ENCODE measurements at regions not wholly inside any gene's neighbourhood (a gene's known extent, or its start where the extent isn't known, plus 50 kb on each side); places are given as distances from the start of the nearest gene placed in this dataset.
"Not testable (repeated sequence)": the region's sequence is repeated elsewhere in the genome, so short reads cannot be mapped to it uniquely, and the experiment has no call there.

- H3K27ac ChIP-seq, result no peak overlapping the region
Observed at GRCh38 chr13:96934889-96935489, 59.3 kb downstream of the OXGR1 start.

GRCh38 chr13:96925916-96926628, 68.2 kb downstream of the OXGR1 start:
- Histone ChIP-seq H3K36me3 (no peaks in the 10 kb centered on the region), H3K27ac (no peak overlapping the region), H3K27me3 (no peaks in the 10 kb centered on the region), H3K4me1 (no peaks in the 10 kb centered on the region), H3K4me3 (no peak overlapping the region), H3K9me3 (peaks cover 0 to 5% (median 0%) of the 10 kb centered on the region in 3 donors)
- no peak for TF ChIP-seq CTCF (IDR thresholded peaks at IDR 0.05)
- DNase-seq, result no peak
- intact Hi-C loops (cut with DNase I; ENCODE audit: low total_unique reads), result no loop called here

More at GRCh38 chr13:96934889-96935489, 59.3 kb downstream of the OXGR1 start:
- no peaks in the 10 kb centered on the region for H3K36me3 ChIP-seq
- intact Hi-C loops (cut with DNase I; ENCODE audit: low total_unique reads), result no loop called here
- no peaks in the 10 kb centered on the region for H3K4me1 ChIP-seq
- no peak overlapping the region for H3K4me3 ChIP-seq
- DNase-seq, result no peak
- no peaks in the 10 kb centered on the region for H3K27me3 ChIP-seq
- H3K9me3 ChIP-seq, result no peaks in the 10 kb centered on the region
- no peak for TF ChIP-seq CTCF (IDR thresholded peaks at IDR 0.05)

- Histone ChIP-seq H3K36me3 (no peaks in the 10 kb centered on the region), H3K9me3 (peaks cover 0 to 8% (median 0%) of the 10 kb centered on the region in 3 donors), H3K4me1 (no peaks in the 10 kb centered on the region), H3K27ac (no peak overlapping the region), H3K27me3 (no peaks in the 10 kb centered on the region), H3K4me3 (no peak overlapping the region)
- no peak for TF ChIP-seq CTCF (IDR thresholded peaks at IDR 0.05)
- no peak for DNase-seq
- intact Hi-C loops (cut with DNase I; ENCODE audit: low total_unique reads), result no loop called here
Observed at GRCh38 chr13:96925477-96925876, 68.8 kb downstream of the OXGR1 start.

- H3K27me3 ChIP-seq; intact Hi-C loops (cut with DNase I; ENCODE audit: low total_unique reads); H3K4me3 ChIP-seq; DNase-seq; H3K36me3 ChIP-seq; H3K4me1 ChIP-seq; H3K27ac ChIP-seq; H3K9me3 ChIP-seq: not testable (repeated sequence)
Observed at GRCh38 chr13:96918861-96919631, 75.2 kb downstream of the OXGR1 start.

- no peak for TF ChIP-seq CTCF (IDR thresholded peaks at IDR 0.05)
- no peaks in the 10 kb centered on the region for H3K9me3 ChIP-seq
- H3K27me3 ChIP-seq, result no peaks in the 10 kb centered on the region
- no peak overlapping the region for H3K4me3 ChIP-seq
- no peak overlapping the region for H3K27ac ChIP-seq
- H3K4me1 ChIP-seq, result no peaks in the 10 kb centered on the region
- intact Hi-C loops (cut with DNase I; ENCODE audit: low total_unique reads), result no loop called here
- DNase-seq, result no peak
- H3K36me3 ChIP-seq, result no peaks in the 10 kb centered on the region
Observed at GRCh38 chr13:96904232-96904631, 90.0 kb downstream of the OXGR1 start.

- H3K4me1 ChIP-seq, result peaks cover 0 to 10% (median 4%) of the 10 kb centered on the region in 4 donors
- intact Hi-C loops (cut with DNase I; ENCODE audit: low total_unique reads), result no loop called here
- H3K4me3 ChIP-seq, result no peak overlapping the region
- H3K36me3 ChIP-seq, result no peaks in the 10 kb centered on the region
- DNase-seq, result no peak
- no peak for TF ChIP-seq CTCF (IDR thresholded peaks at IDR 0.05)
- no peak overlapping the region for H3K27ac ChIP-seq
- no peaks in the 10 kb centered on the region for H3K9me3 ChIP-seq
- no peaks in the 10 kb centered on the region for H3K27me3 ChIP-seq
Observed at GRCh38 chr13:96903085-96903484, 91.2 kb downstream of the OXGR1 start.
